ENCODE measurements at regions not wholly inside any gene's neighbourhood (a gene's known extent, or its start where the extent isn't known, plus 50 kb on each side); places are given as distances from the start of the nearest gene placed in this dataset.

GRCh38 chr2:180720829-180721228, 259.6 kb upstream of the UBE2E3 start:
- Histone ChIP-seq H3K36me3 (replicated peaks; ENCODE audit: insufficient read depth, low read length) (no peaks in the 10 kb centered on the region), H3K27ac (ENCODE audit: low read length) (no peak overlapping the region), H3K4me1 (ENCODE audit: low read length) (no peaks in the 10 kb centered on the region), H4K20me1 (ENCODE audit: insufficient read depth, low read length) (no peaks in the 10 kb centered on the region), H3K9me2 (replicated peaks; ENCODE audit: insufficient read depth, low read length) (no peaks in the 10 kb centered on the region), H3K79me2 (ENCODE audit: low read length) (no peaks in the 10 kb centered on the region), H2AFZ (ENCODE audit: low read length) (no peak overlapping the region), H3K9me3 (replicated peaks; ENCODE audit: insufficient read depth, low read length) (no peaks in the 10 kb centered on the region), H3K27me3 (replicated peaks; ENCODE audit: insufficient read depth, low read length) (no peaks in the 10 kb centered on the region), H3F3A (ENCODE audit: insufficient read depth, low read length) (no peaks in the 10 kb centered on the region), H3K4me3 (ENCODE audit: low read length) (no peak overlapping the region), H3K9ac (ENCODE audit: low read length) (no peak overlapping the region), H3K4me2 (ENCODE audit: low read depth, low read length) (no peak overlapping the region)
- DNase-seq, result no peak
- no peak for TF ChIP-seq EZH2phosphoT487 (IDR thresholded peaks at IDR 0.05; ENCODE audit: low read length)
- no peak for TF ChIP-seq CTCF (IDR thresholded peaks at IDR 0.05; ENCODE audit: low read length)
- no peak for TF ChIP-seq EZH2 (optimal IDR thresholded peaks at IDR 0.05; ENCODE audit: low read depth, low read length)

GRCh38 chr2:180717588-180717987, 262.8 kb upstream of the UBE2E3 start:
- Histone ChIP-seq H3K9me2 (replicated peaks; ENCODE audit: insufficient read depth, low read length) (no peaks in the 10 kb centered on the region), H3K4me3 (ENCODE audit: low read length) (no peak overlapping the region), H4K20me1 (ENCODE audit: insufficient read depth, low read length) (no peaks in the 10 kb centered on the region), H3K4me2 (ENCODE audit: low read depth, low read length) (no peak overlapping the region), H3K27me3 (replicated peaks; ENCODE audit: insufficient read depth, low read length) (no peaks in the 10 kb centered on the region), H3K79me2 (ENCODE audit: low read length) (no peaks in the 10 kb centered on the region), H3F3A (ENCODE audit: insufficient read depth, low read length) (no peaks in the 10 kb centered on the region), H3K4me1 (ENCODE audit: low read length) (no peaks in the 10 kb centered on the region), H3K27ac (ENCODE audit: low read length) (no peak overlapping the region), H3K9me3 (replicated peaks; ENCODE audit: insufficient read depth, low read length) (no peaks in the 10 kb centered on the region), H2AFZ (ENCODE audit: low read length) (no peak overlapping the region), H3K36me3 (replicated peaks; ENCODE audit: insufficient read depth, low read length) (no peaks in the 10 kb centered on the region), H3K9ac (ENCODE audit: low read length) (no peak overlapping the region)
- DNase-seq, result no peak
- TF ChIP-seq EZH2 (optimal IDR thresholded peaks at IDR 0.05; ENCODE audit: low read depth, low read length) (no peak), CTCF (IDR thresholded peaks at IDR 0.05; ENCODE audit: low read length) (no peak), EZH2phosphoT487 (IDR thresholded peaks at IDR 0.05; ENCODE audit: low read length) (no peak)

- Histone ChIP-seq H3K9me2 (replicated peaks; ENCODE audit: insufficient read depth, low read length) (no peaks in the 10 kb centered on the region), H3K9me3 (replicated peaks; ENCODE audit: insufficient read depth, low read length) (no peaks in the 10 kb centered on the region), H3K36me3 (replicated peaks; ENCODE audit: insufficient read depth, low read length) (no peaks in the 10 kb centered on the region), H3K4me2 (ENCODE audit: low read depth, low read length) (no peak overlapping the region), H2AFZ (ENCODE audit: low read length) (no peak overlapping the region), H3F3A (ENCODE audit: insufficient read depth, low read length) (no peaks in the 10 kb centered on the region), H3K27me3 (replicated peaks; ENCODE audit: insufficient read depth, low read length) (no peaks in the 10 kb centered on the region), H3K79me2 (ENCODE audit: low read length) (no peaks in the 10 kb centered on the region), H3K4me1 (ENCODE audit: low read length) (no peaks in the 10 kb centered on the region), H3K27ac (ENCODE audit: low read length) (no peak overlapping the region), H3K4me3 (ENCODE audit: low read length) (no peak overlapping the region), H4K20me1 (ENCODE audit: insufficient read depth, low read length) (no peaks in the 10 kb centered on the region), H3K9ac (ENCODE audit: low read length) (no peak overlapping the region)
- DNase-seq, result no peak
- TF ChIP-seq EZH2 (optimal IDR thresholded peaks at IDR 0.05; ENCODE audit: low read depth, low read length), result no peak
- TF ChIP-seq CTCF (IDR thresholded peaks at IDR 0.05; ENCODE audit: low read length), result no peak
- no peak for TF ChIP-seq EZH2phosphoT487 (IDR thresholded peaks at IDR 0.05; ENCODE audit: low read length)
Observed at GRCh38 chr2:180716186-180717180, 263.9 kb upstream of the UBE2E3 start.
